ENCODE measurements at regions not wholly inside any gene's neighbourhood (a gene's known extent, or its start where the extent isn't known, plus 50 kb on each side); places are given as distances from the start of the nearest gene placed in this dataset.
"Not testable (repeated sequence)": the region's sequence is repeated elsewhere in the genome, so short reads cannot be mapped to it uniquely, and the experiment has no call there.

DNA sequence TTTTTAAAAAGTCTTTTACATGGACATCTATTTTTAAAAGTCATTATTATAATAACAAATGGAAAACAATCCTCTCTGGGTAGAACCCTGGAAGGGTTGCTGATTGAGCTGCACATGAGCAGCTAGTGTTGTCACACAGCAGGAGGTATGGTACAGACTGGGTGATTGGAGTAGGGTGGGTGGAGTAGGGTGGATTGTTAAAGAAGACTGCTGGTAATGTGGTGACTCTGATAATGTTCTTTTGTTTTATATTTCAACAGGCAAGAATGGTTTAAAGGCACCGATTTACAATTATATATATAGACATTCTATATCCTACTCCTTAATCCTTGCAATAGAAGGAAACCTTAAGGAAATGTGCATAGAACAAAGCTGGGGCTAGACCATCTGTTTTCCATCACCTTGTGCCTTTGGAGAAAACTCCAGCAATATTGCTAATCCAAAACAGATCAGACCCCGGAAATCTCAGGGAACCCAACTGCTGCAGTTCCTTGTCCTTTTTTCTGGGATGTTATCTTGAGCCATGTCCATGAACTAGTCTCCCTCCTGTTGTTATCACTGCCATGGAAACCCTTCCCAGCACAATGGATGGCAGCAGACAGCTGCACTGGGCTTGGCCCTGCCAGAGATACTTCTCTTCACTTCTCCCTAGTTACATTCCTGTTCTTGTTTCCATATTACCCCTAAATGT lies 129.7 kb downstream of the YIPF5 start:
- ATAC-seq (ENCODE audit: low FRiP score) (no peak), DNase-seq (ENCODE audit: low spot score) (no peak)
- no peak for TF ChIP-seq CTCF (IDR thresholded peaks at IDR 0.05)

DNA sequence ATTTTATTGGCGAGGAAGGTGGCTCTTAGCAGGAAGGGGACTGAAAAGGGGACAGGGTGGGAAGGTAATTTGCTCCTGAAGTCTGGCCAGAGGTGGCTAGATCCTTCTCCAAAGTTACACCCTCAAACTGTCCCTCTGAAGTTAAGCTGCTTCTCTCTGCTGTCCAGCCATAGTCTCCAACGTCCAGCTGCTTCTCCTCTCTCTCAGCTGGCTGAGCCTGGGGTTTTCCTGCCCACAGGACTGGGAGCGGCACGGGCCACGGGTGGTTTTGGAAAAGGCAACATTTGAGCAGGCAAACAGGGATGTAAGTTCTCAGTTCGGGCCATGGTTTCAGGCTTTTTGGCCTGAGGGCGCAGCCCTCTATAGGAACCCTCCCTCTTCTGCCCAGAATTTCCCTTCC lies 128.3 kb downstream of the YIPF5 start:
- ATAC-seq (ENCODE audit: low FRiP score) (no peak), DNase-seq (ENCODE audit: low spot score) (no peak)
- no peak for TF ChIP-seq CTCF (IDR thresholded peaks at IDR 0.05)

DNA sequence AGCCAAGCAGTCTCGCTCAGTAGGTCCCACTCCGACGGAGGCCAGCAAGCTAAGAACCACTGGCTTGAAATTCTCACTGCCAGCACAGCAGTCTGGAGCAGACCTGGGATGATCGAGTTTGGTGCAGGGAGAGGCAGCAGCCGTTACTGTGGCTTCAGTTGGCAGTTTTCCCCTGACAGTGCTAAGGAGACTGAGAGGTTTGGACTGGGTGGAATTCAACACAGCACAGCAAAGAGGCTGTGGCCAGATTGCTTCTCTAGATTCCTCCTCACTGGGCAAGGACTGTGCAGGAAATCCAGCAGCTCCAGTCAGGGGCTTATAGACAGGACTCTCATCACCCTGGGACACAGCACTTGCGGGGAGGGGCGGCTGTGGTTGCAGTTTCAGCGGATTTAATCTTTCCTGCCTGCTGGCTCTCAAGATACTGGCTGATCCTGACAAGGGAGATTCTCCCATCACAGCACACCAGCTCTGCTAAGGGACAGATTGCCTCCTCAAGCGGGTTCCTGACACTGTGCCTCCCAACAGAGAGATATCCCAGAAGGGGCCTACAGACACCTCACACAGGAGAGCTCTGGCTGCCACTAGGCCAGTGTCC lies 122.1 kb downstream of the YIPF5 start:
- DNase-seq (ENCODE audit: low spot score): no peak
- TF ChIP-seq CTCF (IDR thresholded peaks at IDR 0.05): no peak
- ATAC-seq (ENCODE audit: low FRiP score): no peak

DNA sequence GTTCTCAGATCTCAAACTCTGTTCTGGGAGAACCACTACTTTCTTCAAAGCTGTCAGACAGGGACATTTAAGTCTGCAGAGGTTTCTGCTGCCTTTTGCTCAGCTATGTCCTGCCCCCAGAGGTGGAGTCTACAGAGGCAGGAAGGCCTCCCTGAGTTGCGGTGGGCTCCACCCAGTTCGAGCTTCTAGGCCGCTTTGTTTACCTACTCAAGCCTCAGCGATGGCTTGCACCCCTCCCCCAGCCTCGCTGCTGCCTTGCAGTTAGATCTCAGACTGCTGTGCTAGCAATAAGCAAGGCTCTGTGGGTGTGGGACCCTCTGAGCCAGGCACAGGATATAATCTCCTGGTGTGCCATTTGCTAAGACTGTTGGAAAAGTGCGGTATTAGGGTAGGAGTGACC lies 115.1 kb downstream of the YIPF5 start:
- not testable (repeated sequence) for ATAC-seq (ENCODE audit: low FRiP score); DNase-seq (ENCODE audit: low spot score)

DNA sequence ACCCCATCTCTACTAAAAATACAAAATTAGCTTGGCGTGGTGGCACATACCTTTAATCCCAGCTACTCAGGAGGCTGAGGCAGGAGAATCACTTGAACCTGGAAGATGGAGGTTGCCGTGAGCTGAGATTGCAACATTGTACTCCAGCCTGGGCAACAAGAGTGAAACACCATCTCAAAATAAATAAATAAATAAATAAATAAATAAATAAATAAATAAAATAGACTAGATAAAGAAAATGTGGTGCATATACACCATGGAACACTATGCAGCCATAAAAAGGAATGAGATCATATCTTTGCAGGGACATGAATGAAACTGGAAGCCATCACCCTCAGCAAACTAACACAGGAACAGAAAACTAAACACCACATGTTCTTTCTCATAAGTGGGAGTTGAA lies 110.4 kb downstream of the YIPF5 start:
- not testable (repeated sequence) for DNase-seq (ENCODE audit: low spot score); ATAC-seq (ENCODE audit: low FRiP score)

DNA sequence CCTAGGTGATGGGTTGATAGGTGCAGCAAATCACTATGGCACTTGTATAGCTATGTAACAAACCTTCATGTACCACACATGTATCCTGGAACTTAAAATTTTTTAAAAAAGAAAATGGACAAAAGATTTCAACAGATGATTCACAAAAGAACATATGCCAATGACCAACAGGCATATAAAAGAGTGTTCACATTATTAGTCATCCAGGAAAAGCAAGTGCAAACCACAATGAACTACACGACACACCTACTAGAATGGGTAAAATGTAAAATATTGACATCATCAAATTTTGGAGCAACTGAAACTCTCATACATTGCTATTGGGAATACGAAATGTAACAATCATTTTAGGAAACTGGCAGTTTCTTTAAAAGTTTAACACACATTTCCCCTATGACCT lies 109.9 kb downstream of the YIPF5 start:
- no peak for DNase-seq (ENCODE audit: low spot score)
- no peak for ATAC-seq (ENCODE audit: low FRiP score)

GRCh38 chr5:144065786-144066185 lies 104.7 kb downstream of the YIPF5 start:
- no peak for TF ChIP-seq CTCF (IDR thresholded peaks at IDR 0.05)
- DNase-seq (ENCODE audit: low spot score) (no peak), ATAC-seq (ENCODE audit: low FRiP score) (no peak)

More for the DNA sequence above, 109.9 kb downstream of the YIPF5 start:
- TF ChIP-seq CTCF (IDR thresholded peaks at IDR 0.05): no peak

GRCh38 chr5:144072518-144072927 lies 97.9 kb downstream of the YIPF5 start:
- ATAC-seq (ENCODE audit: low FRiP score) (no peak), DNase-seq (ENCODE audit: low spot score) (no peak)
- no peak for TF ChIP-seq CTCF (IDR thresholded peaks at IDR 0.05)
